ENCODE measurements at regions not wholly inside any gene's neighbourhood (a gene's known extent, or its start where the extent isn't known, plus 50 kb on each side); places are given as distances from the start of the nearest gene placed in this dataset.
"Not testable (repeated sequence)": the region's sequence is repeated elsewhere in the genome, so short reads cannot be mapped to it uniquely, and the experiment has no call there.

DNA sequence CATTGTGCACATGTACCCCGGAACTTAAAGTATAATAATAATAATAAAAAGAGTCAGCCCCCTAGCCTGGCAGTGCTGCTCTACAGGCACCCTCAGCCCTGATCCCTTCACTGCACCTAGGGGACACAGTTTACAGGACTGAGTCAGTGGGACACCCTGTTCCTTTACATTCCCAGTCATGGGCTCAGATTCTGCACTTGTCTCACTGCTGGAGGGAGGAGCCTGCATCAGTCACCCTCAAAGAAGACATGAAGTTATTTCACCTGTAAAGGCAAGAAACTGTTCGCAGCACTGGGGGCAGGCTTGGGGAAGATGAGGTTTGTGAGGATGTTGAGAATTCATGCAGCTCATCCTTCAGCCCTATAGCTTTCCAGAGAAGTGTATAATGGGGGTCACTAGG lies 50.7 kb upstream of the VPREB1 start:
- Histone ChIP-seq H3K27me3 (no peaks in the 10 kb centered on the region), H3K27ac (no peak overlapping the region), H3K36me3 (no peaks in the 10 kb centered on the region), H3K4me3 (no peak overlapping the region), H3K9me3 (no peaks in the 10 kb centered on the region), H3K4me1 (no peaks in the 10 kb centered on the region)
- DNase-seq (no peak), ATAC-seq (no peak)
- 43% methylated on average over 1 of the region's 2 CpGs for WGBS (ENCODE audit: insufficient coverage, low coverage, low lambda C conversion rate, missing lambda C conversion rate)
- TF ChIP-seq POLR2A (IDR thresholded peaks at IDR 0.05), result no peak
- intact Hi-C loops (cut with DNase I), result no loop called here

DNA sequence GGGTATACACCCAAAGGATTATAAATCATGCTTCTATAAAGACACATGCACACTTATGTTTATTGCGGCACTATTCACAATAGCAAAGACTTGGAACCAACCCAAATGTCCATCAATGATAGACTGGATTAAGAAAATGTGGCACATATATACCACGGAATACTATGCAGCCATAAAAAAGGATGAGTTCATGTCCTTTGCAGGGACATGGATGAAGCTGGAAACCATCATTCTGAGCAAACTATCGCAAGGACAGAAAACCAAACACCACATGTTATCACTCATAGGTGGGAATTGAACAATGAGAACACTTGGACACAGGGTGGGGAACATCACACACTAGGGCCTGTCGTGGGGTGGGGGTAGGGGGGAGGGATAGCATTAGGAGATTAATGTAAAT lies 51.1 kb upstream of the VPREB1 start:
- WGBS (ENCODE audit: insufficient coverage, low coverage, low lambda C conversion rate, missing lambda C conversion rate), result 80% methylated on average over 1 of the region's 4 CpGs

DNA sequence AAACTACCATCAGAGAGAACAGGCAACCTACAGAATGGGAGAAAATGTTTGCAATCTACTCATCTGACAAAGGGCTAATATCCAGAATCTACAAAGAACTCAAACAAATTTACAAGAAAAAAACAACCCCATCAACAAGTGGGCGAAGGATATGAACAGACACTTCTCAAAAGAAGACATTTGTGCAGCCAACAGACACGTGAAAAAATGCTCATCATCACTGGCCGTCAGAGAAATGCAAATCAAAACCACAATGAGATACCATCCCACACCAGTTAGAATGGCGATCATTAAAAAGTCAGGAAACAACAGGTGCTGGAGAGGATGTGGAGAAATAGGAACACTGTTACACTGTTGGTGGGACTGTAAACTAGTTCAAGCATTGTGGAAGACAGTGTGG lies 51.6 kb upstream of the VPREB1 start:
- 20% methylated on average over 1 of the region's 4 CpGs for WGBS (ENCODE audit: insufficient coverage, low coverage, low lambda C conversion rate, missing lambda C conversion rate)
- intact Hi-C loops (cut with DNase I), result not testable (repeated sequence)

More for the DNA sequence above, 51.1 kb upstream of the VPREB1 start:
- H3K4me3 ChIP-seq; H3K9me3 ChIP-seq; ATAC-seq; intact Hi-C loops (cut with DNase I); H3K36me3 ChIP-seq; H3K27ac ChIP-seq; DNase-seq; H3K4me1 ChIP-seq; H3K27me3 ChIP-seq: not testable (repeated sequence)

DNA sequence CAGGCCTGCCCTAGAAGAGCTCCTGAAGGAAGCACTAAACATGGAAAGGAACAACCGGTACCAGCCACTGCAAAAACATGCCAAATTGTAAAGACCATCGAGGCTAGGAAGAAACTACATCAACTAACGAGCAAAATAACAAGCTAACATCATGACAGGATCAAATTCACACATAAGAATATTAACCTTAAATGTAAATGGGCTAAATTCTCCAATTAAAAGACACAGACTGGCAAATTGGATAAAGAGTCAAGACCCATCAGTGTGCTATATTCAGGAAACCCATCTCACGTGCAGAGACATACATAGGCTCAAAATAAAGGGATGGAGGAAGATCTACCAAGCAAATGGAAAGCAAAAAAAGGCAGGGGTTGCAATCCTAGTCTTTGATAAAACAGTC lies 54.8 kb upstream of the VPREB1 start:
- intact Hi-C loops (cut with DNase I); DNase-seq; H3K27ac ChIP-seq; ATAC-seq; H3K36me3 ChIP-seq; H3K4me1 ChIP-seq; H3K27me3 ChIP-seq; H3K4me3 ChIP-seq; H3K9me3 ChIP-seq: not testable (repeated sequence)
- WGBS (ENCODE audit: insufficient coverage, low coverage, low lambda C conversion rate, missing lambda C conversion rate), result 38% methylated on average over 4 of the region's 4 CpGs

More for the DNA sequence above, 51.6 kb upstream of the VPREB1 start:
- not testable (repeated sequence) for H3K4me3 ChIP-seq, H3K27me3 ChIP-seq, H3K4me1 ChIP-seq, DNase-seq, ATAC-seq, H3K27ac ChIP-seq, H3K9me3 ChIP-seq, H3K36me3 ChIP-seq

DNA sequence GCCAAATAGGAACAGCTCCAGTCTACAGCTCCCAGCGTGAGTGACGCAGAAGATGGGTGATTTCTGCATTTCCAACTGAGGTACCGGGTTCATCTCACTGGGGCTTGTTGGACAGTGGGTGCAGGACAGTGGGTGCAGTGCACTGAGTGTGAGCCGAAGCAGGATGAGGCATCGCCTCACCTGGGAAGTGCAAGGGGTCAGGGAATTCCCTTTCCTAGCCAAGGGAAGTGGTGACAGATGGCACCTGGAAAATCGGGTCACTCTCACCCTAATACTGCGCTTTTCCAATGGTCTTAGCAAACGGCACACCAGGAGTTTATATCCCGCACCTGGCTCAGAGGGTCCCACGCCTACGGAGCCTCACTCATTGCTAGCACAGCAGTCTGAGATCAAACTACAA lies 56.7 kb upstream of the VPREB1 start:
- WGBS (ENCODE audit: insufficient coverage, low coverage, low lambda C conversion rate, missing lambda C conversion rate), result 68% methylated on average over 9 of the region's 11 CpGs

DNA sequence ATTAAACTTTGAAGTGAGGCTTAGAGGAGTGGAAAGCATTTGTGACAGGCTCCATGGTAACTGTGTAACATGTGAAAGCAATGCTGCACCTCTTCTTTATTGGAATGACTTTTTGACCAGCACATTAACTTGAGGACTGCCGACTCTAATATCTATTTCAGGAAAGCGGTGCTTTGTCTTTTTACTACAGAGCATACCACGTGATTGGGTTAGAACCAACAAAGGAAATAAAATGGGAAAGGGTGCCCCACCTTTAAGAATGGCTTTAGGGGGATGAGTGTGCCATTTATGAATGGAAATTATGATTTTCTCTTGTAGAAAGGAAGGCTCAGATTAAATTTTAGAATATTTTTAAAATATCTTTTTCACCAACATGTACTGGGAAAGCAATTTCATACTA lies 57.3 kb upstream of the VPREB1 start:
- ATAC-seq (no peak), DNase-seq (no peak)
- intact Hi-C loops (cut with DNase I), result no loop called here
- no peak overlapping the region for H3K27ac ChIP-seq
- H3K4me1 ChIP-seq, result no peaks in the 10 kb centered on the region
- TF ChIP-seq, protein P1, sequence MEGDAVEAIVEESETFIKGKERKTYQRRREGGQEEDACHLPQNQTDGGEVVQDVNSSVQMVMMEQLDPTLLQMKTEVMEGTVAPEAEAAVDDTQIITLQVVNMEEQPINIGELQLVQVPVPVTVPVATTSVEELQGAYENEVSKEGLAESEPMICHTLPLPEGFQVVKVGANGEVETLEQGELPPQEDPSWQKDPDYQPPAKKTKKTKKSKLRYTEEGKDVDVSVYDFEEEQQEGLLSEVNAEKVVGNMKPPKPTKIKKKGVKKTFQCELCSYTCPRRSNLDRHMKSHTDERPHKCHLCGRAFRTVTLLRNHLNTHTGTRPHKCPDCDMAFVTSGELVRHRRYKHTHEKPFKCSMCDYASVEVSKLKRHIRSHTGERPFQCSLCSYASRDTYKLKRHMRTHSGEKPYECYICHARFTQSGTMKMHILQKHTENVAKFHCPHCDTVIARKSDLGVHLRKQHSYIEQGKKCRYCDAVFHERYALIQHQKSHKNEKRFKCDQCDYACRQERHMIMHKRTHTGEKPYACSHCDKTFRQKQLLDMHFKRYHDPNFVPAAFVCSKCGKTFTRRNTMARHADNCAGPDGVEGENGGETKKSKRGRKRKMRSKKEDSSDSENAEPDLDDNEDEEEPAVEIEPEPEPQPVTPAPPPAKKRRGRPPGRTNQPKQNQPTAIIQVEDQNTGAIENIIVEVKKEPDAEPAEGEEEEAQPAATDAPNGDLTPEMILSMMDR (IDR thresholded peaks at IDR 0.05), result no peak
- no peak for TF ChIP-seq POLR2A (IDR thresholded peaks at IDR 0.05)
- H3K9me3 ChIP-seq, result no peaks in the 10 kb centered on the region
- 41% methylated on average over 3 of the region's 3 CpGs for WGBS (ENCODE audit: insufficient coverage, low coverage, low lambda C conversion rate, missing lambda C conversion rate)
- no peak overlapping the region for H3K4me3 ChIP-seq
- H3K36me3 ChIP-seq, result no peaks in the 10 kb centered on the region
- H3K27me3 ChIP-seq, result no peaks in the 10 kb centered on the region

More for the DNA sequence above, 56.7 kb upstream of the VPREB1 start:
- DNase-seq; H3K36me3 ChIP-seq; H3K27me3 ChIP-seq; ATAC-seq; H3K9me3 ChIP-seq; intact Hi-C loops (cut with DNase I); H3K4me3 ChIP-seq; H3K4me1 ChIP-seq; H3K27ac ChIP-seq: not testable (repeated sequence)

DNA sequence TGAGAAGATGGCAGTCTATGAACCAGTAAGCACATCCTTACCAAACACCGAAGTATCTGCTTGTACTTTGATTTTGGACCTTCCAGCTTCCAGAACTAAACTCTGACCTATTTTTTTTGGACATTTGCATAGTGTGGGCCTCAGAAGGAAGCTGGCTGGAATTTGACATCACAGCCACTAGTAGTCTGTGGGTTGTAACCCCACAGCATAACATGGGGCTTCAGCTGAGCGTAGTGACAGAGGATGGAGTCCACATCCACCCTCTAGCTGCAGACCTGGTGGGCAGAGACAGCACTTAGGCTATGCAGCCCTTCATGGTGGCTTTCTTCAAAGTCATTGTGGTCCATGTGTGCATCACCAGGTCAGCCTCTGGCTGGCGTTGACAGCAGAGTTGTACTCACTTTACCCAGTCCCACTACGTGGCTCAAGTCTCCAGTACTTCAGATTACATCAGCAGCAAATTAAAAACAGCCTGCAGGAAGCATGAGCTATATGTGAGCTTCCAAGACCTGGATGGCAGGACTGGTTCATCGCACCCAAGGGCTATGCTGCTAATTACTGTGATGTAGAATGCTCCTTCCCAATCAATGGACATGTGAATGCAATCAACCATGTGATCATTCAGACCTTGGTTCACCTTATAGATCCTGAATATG lies 58.6 kb upstream of the VPREB1 start:
- TF ChIP-seq, protein P1 (IDR thresholded peaks at IDR 0.05), result no peak
- TF ChIP-seq POLR2A (IDR thresholded peaks at IDR 0.05), result no peak
- ATAC-seq (no peak), DNase-seq (no peak)
- Histone ChIP-seq H3K4me1 (no peaks in the 10 kb centered on the region), H3K27ac (no peak overlapping the region), H3K4me3 (no peak overlapping the region), H3K9me3 (no peaks in the 10 kb centered on the region), H3K27me3 (no peaks in the 10 kb centered on the region), H3K36me3 (no peaks in the 10 kb centered on the region)
- 45% methylated on average over 4 of the region's 5 CpGs for WGBS (ENCODE audit: insufficient coverage, low coverage, low lambda C conversion rate, missing lambda C conversion rate)
- intact Hi-C loops (cut with DNase I), result no loop called here

Data from right lobe of liver (tissue), 6 donors.